ENCODE measurements at regions not wholly inside any gene's neighbourhood (a gene's known extent, or its start where the extent isn't known, plus 50 kb on each side); places are given as distances from the start of the nearest gene placed in this dataset.
"Not testable (repeated sequence)": the region's sequence is repeated elsewhere in the genome, so short reads cannot be mapped to it uniquely, and the experiment has no call there.

GRCh38 chrX:39418731-39419638 is 617.7 kb downstream of the MID1IP1 start:
- DNase-seq, result no peak

GRCh38 chrX:39421006-39421405 is 619.7 kb downstream of the MID1IP1 start:
- DNase-seq, result no peak

- DNase-seq, result no peak
Measured at GRCh38 chrX:39425124-39425806, 624.0 kb downstream of the MID1IP1 start.

- DNase-seq, result no peak
Measured at GRCh38 chrX:39426101-39426500, 624.8 kb downstream of the MID1IP1 start.

GRCh38 chrX:39427492-39427891 is 626.2 kb downstream of the MID1IP1 start:
- no peak for DNase-seq

- DNase-seq, result peak in 1 of 2 donors; percentile 13
Measured at GRCh38 chrX:39427906-39428305, 626.6 kb downstream of the MID1IP1 start.

GRCh38 chrX:39430551-39430950 is 629.3 kb downstream of the MID1IP1 start:
- DNase-seq, result no peak

- DNase-seq, result no peak
Measured at GRCh38 chrX:39431893-39432292, 630.6 kb downstream of the MID1IP1 start.

- not testable (repeated sequence) for DNase-seq
Measured at GRCh38 chrX:39434671-39435070, 633.4 kb downstream of the MID1IP1 start.

GRCh38 chrX:39436538-39436937 is 635.3 kb downstream of the MID1IP1 start:
- not testable (repeated sequence) for DNase-seq

GRCh38 chrX:39437670-39438441 is 636.6 kb downstream of the MID1IP1 start:
- no peak for DNase-seq

- no peak for DNase-seq
Measured at GRCh38 chrX:39438603-39439602, 637.6 kb downstream of the MID1IP1 start.

GRCh38 chrX:39439906-39440798 is 638.9 kb downstream of the MID1IP1 start:
- no peak for DNase-seq

GRCh38 chrX:39440799-39441284 is 639.6 kb downstream of the MID1IP1 start:
- DNase-seq, result no peak

- no peak for DNase-seq
Measured at GRCh38 chrX:39442332-39442731, 641.1 kb downstream of the MID1IP1 start.

GRCh38 chrX:39443240-39443639 is 642.0 kb downstream of the MID1IP1 start:
- no peak for DNase-seq

GRCh38 chrX:39445336-39445735 is 644.1 kb downstream of the MID1IP1 start:
- DNase-seq, result peak; percentile 40 to 57

- DNase-seq, result no peak
Measured at GRCh38 chrX:39449352-39449751, 648.1 kb downstream of the MID1IP1 start.

GRCh38 chrX:39450234-39450977 is 647.4 kb downstream of the BCOR start:
- no peak for DNase-seq

- DNase-seq, result no peak
Measured at GRCh38 chrX:39451046-39451445, 646.7 kb downstream of the BCOR start.
